Neural cell (in vitro differentiated cells): ENCODE measurements at regions not wholly inside any gene's neighbourhood (a gene's known extent, or its start where the extent isn't known, plus 50 kb on each side); places are given as distances from the start of the nearest gene placed in this dataset.

ENCODE experiments used
- H2AFZ ChIP-seq: fragments of 200-600, 300-800 bp; sonication (generic), shearing (Covaris generic); 2 replicates; pipeline ENCODE4 v1.6.0; 2014; ENCODE audit warnings: low read depth, mild to moderate bottlenecking, antibody characterized with exemption, low read length, moderate library complexity
- H3F3A ChIP-seq: fragments of 200-600 bp; shearing (Covaris generic); 2 replicates; pipeline ENCODE4 v1.6.1; 2016; ENCODE audit warnings: mild to moderate bottlenecking, moderate library complexity, mixed read lengths, antibody characterized with exemption, low read length; ENCODE audit not compliant: insufficient read depth, poor library complexity, severe bottlenecking
- H3K27ac ChIP-seq: fragments of 200-600, 300-800 bp; sonication (generic), shearing (Covaris generic); 2 replicates; pipeline ENCODE4 v1.5.1; 2014; ENCODE audit warnings: mild to moderate bottlenecking, low read length, moderate library complexity
- H3K27me3 ChIP-seq: fragments of 300-800, 200-600 bp; sonication (generic), shearing (Covaris generic); 2 replicates; pipeline ENCODE4 v1.6.0; 2014; ENCODE audit warnings: mild to moderate bottlenecking, low read depth, low read length, moderate library complexity; ENCODE audit not compliant: insufficient read depth
- H3K36me3 ChIP-seq: fragments of 300-800, 200-600 bp; sonication (generic), shearing (Covaris generic); 2 replicates; pipeline ENCODE4 v1.5.1; 2014; ENCODE audit warnings: mild to moderate bottlenecking, antibody characterized with exemption, low read length, moderate library complexity; ENCODE audit not compliant: insufficient read depth
- H3K4me2 ChIP-seq: fragments of 300-800, 200-600 bp; sonication (generic), shearing (Covaris generic); 2 replicates; pipeline ENCODE4 v1.6.0; 2014; ENCODE audit warnings: mild to moderate bottlenecking, low read length
- H3K4me3 ChIP-seq: fragments of 300-800, 200-600 bp; sonication (generic), shearing (Covaris generic); 2 replicates; pipeline ENCODE4 v1.5.1; 2014; ENCODE audit warnings: mild to moderate bottlenecking, low read length, moderate library complexity
- H3K79me2 ChIP-seq: fragments of 200-600 bp; shearing (Covaris generic); replicated peaks from 2 replicates; pipeline ENCODE4 v1.6.0; 2014; ENCODE audit warnings: mild to moderate bottlenecking, low read length, moderate library complexity; ENCODE audit not compliant: insufficient read depth
- H3K9ac ChIP-seq: fragments of 300-800, 200-600 bp; sonication (generic), shearing (Covaris generic); 2 replicates; pipeline ENCODE4 v1.6.1; 2016; ENCODE audit warnings: mild to moderate bottlenecking, low read length, mixed read lengths
- H3K9me2 ChIP-seq: fragments of 200-600 bp; shearing (Covaris generic); 2 replicates; pipeline ENCODE4 v1.6.1; 2016; ENCODE audit warnings: mild to moderate bottlenecking, low read length, mixed read lengths; ENCODE audit not compliant: insufficient read depth
- H3K9me3 ChIP-seq: fragments of 200-600, 300-800 bp; sonication (generic), shearing (Covaris generic); 2 replicates; pipeline ENCODE4 v1.6.1; 2016; ENCODE audit warnings: mild to moderate bottlenecking, mixed run types, low read length, moderate library complexity, mixed read lengths
- H4K20me1 ChIP-seq: fragments of 200-600 bp; shearing (Covaris generic); 2 replicates; pipeline ENCODE4 v1.6.1; 2016; ENCODE audit warnings: mild to moderate bottlenecking, mixed run types; ENCODE audit not compliant: insufficient read depth
- CTCF ChIP-seq: fragments of 450-650 bp; IDR thresholded peaks from 2 replicates; pipeline ENCODE4 v1.5.1; 2014; ENCODE audit warnings: antibody characterized with exemption, mild to moderate bottlenecking, moderate library complexity; ENCODE audit not compliant: poor library complexity, severe bottlenecking
- EP300 ChIP-seq: fragments of 450-650 bp; conservative IDR thresholded peaks from 2 replicates; pipeline ENCODE4 v1.6.1; 2014; ENCODE audit warnings: antibody characterized with exemption, mild to moderate bottlenecking, moderate library complexity; ENCODE audit not compliant: poor library complexity, severe bottlenecking
- EZH2 ChIP-seq: fragments of 200-600, 300-800 bp; shearing (Covaris generic), sonication (generic); IDR thresholded peaks from 2 replicates; pipeline ENCODE4 v1.6.1; 2014; ENCODE audit warnings: antibody characterized with exemption, low read length, borderline replicate concordance, mild to moderate bottlenecking; ENCODE audit not compliant: insufficient read depth, poor library complexity, severe bottlenecking
- MXI1 ChIP-seq: fragments of 450-650 bp; conservative IDR thresholded peaks from 2 replicates; pipeline ENCODE4 v1.6.1; 2014; ENCODE audit warnings: antibody characterized with exemption, mild to moderate bottlenecking; ENCODE audit not compliant: poor library complexity, severe bottlenecking
- POLR2AphosphoS5 ChIP-seq: IDR thresholded peaks from 2 replicates; pipeline ENCODE4 v1.6.1; 2012
- RAD21 ChIP-seq: fragments of 450-650 bp; conservative IDR thresholded peaks from 2 replicates; pipeline ENCODE4 v1.6.1; 2014; ENCODE audit warnings: antibody characterized with exemption, mild to moderate bottlenecking, moderate library complexity
- REST ChIP-seq: IDR thresholded peaks from 2 replicates; pipeline ENCODE4 v1.6.1; 2012; ENCODE audit warnings: borderline replicate concordance
- SMC3 ChIP-seq: fragments of 450-650 bp; conservative IDR thresholded peaks from 2 replicates; pipeline ENCODE4 v1.6.1; 2014; ENCODE audit warnings: antibody characterized with exemption, mild to moderate bottlenecking, moderate library complexity; ENCODE audit not compliant: poor library complexity
- TAF1 ChIP-seq: IDR thresholded peaks from 2 replicates; pipeline ENCODE4 v1.6.1; 2012; ENCODE audit warnings: low read depth

GRCh38 chr5:96081276-96081858, 119.7 kb upstream of the ELL2 start (continued):
- TF ChIP-seq SMC3 (no peak), RAD21 (no peak), EZH2 (no peak), POLR2AphosphoS5 (no peak)

- Histone ChIP-seq H3K27ac (no peak overlapping the region), H3K79me2 (no peaks in the 10 kb centered on the region), H4K20me1 (no peaks in the 10 kb centered on the region), H3K4me2 (no peak overlapping the region), H2AFZ (no peak overlapping the region), H3K36me3 (no peaks in the 10 kb centered on the region), H3K9me3 (no peaks in the 10 kb centered on the region), H3F3A (no peaks in the 10 kb centered on the region), H3K9me2 (no peaks in the 10 kb centered on the region), H3K27me3 (no peaks in the 10 kb centered on the region), H3K9ac (no peak overlapping the region), H3K4me3 (no peak overlapping the region)
- TF ChIP-seq REST (no peak), POLR2AphosphoS5 (no peak), RAD21 (no peak), EZH2 (no peak), EP300 (no peak), SMC3 (no peak)
Measured at GRCh38 chr5:96080557-96080956, 118.9 kb upstream of the ELL2 start.

- Histone ChIP-seq H3K36me3 (no peaks in the 10 kb centered on the region), H3K4me2 (no peak overlapping the region), H4K20me1 (no peaks in the 10 kb centered on the region), H3K9ac (no peak overlapping the region), H3K27me3 (no peaks in the 10 kb centered on the region), H3K79me2 (no peaks in the 10 kb centered on the region), H3K27ac (no peak overlapping the region), H3K9me2 (no peaks in the 10 kb centered on the region), H3K4me3 (no peak overlapping the region), H3K9me3 (no peaks in the 10 kb centered on the region), H2AFZ (no peak overlapping the region), H3F3A (no peaks in the 10 kb centered on the region)
- TF ChIP-seq REST (no peak), TAF1 (no peak), CTCF (no peak), RAD21 (no peak), EZH2 (no peak), SMC3 (no peak), MXI1 (no peak), POLR2AphosphoS5 (no peak), EP300 (no peak)
Measured at GRCh38 chr5:96079962-96080361, 118.3 kb upstream of the ELL2 start.
